ENCODE measurements at regions not wholly inside any gene's neighbourhood (a gene's known extent, or its start where the extent isn't known, plus 50 kb on each side); places are given as distances from the start of the nearest gene placed in this dataset.

GRCh38 chr2:107168141-107168540 is 282.2 kb upstream of the ST6GAL2 start:
- H3K27ac ChIP-seq (replicated peaks), result no peak overlapping the region
- no peak overlapping the region for H3K4me3 ChIP-seq (replicated peaks; ENCODE audit: insufficient read depth, low read length)
- TF ChIP-seq GABPA (IDR thresholded peaks at IDR 0.05; ENCODE audit: low read depth) (no peak), CTCF (IDR thresholded peaks at IDR 0.05; ENCODE audit: insufficient read depth, low read length) (no peak), SPI1 (IDR thresholded peaks at IDR 0.05; ENCODE audit: borderline replicate concordance, low read depth) (no peak), POLR2AphosphoS5 (IDR thresholded peaks at IDR 0.05; ENCODE audit: low read depth) (no peak)
- TF ChIP-seq, protein P1, sequence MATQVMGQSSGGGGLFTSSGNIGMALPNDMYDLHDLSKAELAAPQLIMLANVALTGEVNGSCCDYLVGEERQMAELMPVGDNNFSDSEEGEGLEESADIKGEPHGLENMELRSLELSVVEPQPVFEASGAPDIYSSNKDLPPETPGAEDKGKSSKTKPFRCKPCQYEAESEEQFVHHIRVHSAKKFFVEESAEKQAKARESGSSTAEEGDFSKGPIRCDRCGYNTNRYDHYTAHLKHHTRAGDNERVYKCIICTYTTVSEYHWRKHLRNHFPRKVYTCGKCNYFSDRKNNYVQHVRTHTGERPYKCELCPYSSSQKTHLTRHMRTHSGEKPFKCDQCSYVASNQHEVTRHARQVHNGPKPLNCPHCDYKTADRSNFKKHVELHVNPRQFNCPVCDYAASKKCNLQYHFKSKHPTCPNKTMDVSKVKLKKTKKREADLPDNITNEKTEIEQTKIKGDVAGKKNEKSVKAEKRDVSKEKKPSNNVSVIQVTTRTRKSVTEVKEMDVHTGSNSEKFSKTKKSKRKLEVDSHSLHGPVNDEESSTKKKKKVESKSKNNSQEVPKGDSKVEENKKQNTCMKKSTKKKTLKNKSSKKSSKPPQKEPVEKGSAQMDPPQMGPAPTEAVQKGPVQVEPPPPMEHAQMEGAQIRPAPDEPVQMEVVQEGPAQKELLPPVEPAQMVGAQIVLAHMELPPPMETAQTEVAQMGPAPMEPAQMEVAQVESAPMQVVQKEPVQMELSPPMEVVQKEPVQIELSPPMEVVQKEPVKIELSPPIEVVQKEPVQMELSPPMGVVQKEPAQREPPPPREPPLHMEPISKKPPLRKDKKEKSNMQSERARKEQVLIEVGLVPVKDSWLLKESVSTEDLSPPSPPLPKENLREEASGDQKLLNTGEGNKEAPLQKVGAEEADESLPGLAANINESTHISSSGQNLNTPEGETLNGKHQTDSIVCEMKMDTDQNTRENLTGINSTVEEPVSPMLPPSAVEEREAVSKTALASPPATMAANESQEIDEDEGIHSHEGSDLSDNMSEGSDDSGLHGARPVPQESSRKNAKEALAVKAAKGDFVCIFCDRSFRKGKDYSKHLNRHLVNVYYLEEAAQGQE (IDR thresholded peaks at IDR 0.05; ENCODE audit: insufficient replicate concordance, low read depth), result no peak
- DNase-seq (ENCODE audit: low read depth in 1 of 2, low spot score in 1 of 2), result no peak
- H3K27me3 ChIP-seq (ENCODE audit: insufficient read depth, poor library complexity, severe bottlenecking), result no peaks in the 10 kb centered on the region

DNA sequence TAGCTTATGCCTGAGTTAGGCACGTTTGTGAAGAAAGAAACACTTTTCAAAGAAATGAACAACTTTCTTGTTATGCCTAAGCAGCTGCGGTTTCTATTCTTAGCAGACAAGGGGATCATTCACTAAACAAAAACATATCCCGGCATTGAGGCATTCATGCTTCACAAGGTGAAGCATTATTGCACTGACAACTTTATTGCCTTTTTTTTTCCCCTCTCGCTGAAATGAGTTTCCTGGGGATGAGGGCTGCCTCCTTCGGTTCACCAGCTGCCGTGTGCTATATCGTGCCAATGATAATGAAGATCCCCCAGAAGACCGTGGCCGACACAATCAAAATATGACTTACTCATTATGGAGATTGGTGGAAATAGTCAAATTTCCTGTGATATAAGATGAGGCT is 288.2 kb upstream of the ST6GAL2 start:
- Histone ChIP-seq H3K27ac (replicated peaks) (no peak overlapping the region), H3K27me3 (ENCODE audit: insufficient read depth, poor library complexity, severe bottlenecking) (no peaks in the 10 kb centered on the region), H3K4me3 (replicated peaks; ENCODE audit: insufficient read depth, low read length) (no peak overlapping the region)
- DNase-seq (ENCODE audit: low read depth in 1 of 2, low spot score in 1 of 2), result no peak
- TF ChIP-seq, protein P1 (IDR thresholded peaks at IDR 0.05; ENCODE audit: insufficient replicate concordance, low read depth), result no peak
- no peak for TF ChIP-seq CTCF (IDR thresholded peaks at IDR 0.05; ENCODE audit: insufficient read depth, low read length)
- TF ChIP-seq SPI1 (IDR thresholded peaks at IDR 0.05; ENCODE audit: borderline replicate concordance, low read depth), result no peak
- no peak for TF ChIP-seq POLR2AphosphoS5 (IDR thresholded peaks at IDR 0.05; ENCODE audit: low read depth)
- TF ChIP-seq GABPA (IDR thresholded peaks at IDR 0.05; ENCODE audit: low read depth), result no peak

DNA sequence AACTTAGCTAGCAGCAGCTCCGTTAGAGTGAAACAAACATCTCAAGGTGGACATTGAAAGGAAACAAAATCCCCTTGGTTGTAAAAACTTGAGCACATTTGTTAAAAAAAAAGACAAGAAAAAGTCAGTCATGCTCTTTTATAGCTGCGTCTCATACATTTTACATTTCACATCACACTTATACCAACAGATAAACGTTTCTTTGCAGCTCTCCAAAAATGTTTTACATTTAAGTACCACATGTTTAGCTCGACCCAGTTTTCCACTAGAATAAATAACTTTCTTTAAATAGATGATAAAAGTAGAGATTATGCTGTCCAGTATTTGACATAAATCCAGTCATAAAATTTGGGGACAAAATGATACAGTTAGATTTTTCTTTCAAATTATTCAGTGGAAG is 297.0 kb upstream of the ST6GAL2 start:
- no peak overlapping the region for H3K27ac ChIP-seq (replicated peaks)
- H3K27me3 ChIP-seq (ENCODE audit: insufficient read depth, poor library complexity, severe bottlenecking), result no peaks in the 10 kb centered on the region
- no peak overlapping the region for H3K4me3 ChIP-seq (replicated peaks; ENCODE audit: insufficient read depth, low read length)
- no peak for DNase-seq (ENCODE audit: low read depth in 1 of 2, low spot score in 1 of 2)
- no peak for TF ChIP-seq CTCF (IDR thresholded peaks at IDR 0.05; ENCODE audit: insufficient read depth, low read length)
- no peak for TF ChIP-seq SPI1 (IDR thresholded peaks at IDR 0.05; ENCODE audit: borderline replicate concordance, low read depth)
- TF ChIP-seq GABPA (IDR thresholded peaks at IDR 0.05; ENCODE audit: low read depth), result no peak
- TF ChIP-seq POLR2AphosphoS5 (IDR thresholded peaks at IDR 0.05; ENCODE audit: low read depth), result no peak
- TF ChIP-seq, protein P1 (IDR thresholded peaks at IDR 0.05; ENCODE audit: insufficient replicate concordance, low read depth), result no peak

Data from HL-60 (cell line).